Upper lobe of left lung (tissue), 6 donors: ENCODE measurements at regions not wholly inside any gene's neighbourhood (a gene's known extent, or its start where the extent isn't known, plus 50 kb on each side); places are given as distances from the start of the nearest gene placed in this dataset.

Experiments
- ATAC-seq, 2 donors: fragments of 200-7000 bp; cut with Tn5 transposase; one replicate each; pipeline ENCODE4 v1.9.1; 2022; ENCODE audit warnings: mild to moderate bottlenecking in 2 of 2, moderate library complexity in 2 of 2; ENCODE audit not compliant: low FRiP score in 2 of 2
- DNase-seq, 2 donors: peaks; one replicate each; pipeline ENCODE4 v3.0.0-alpha.2; 2019 to 2020
- H3K27ac ChIP-seq, 4 donors: fragments of 200-600 bp; sonication (generic); one replicate each; pipeline ENCODE4 v1.5.1; 2016 to 2019
- H3K27me3 ChIP-seq, 4 donors: fragments of 200-600 bp; sonication (generic); one replicate each; pipeline ENCODE4 v1.5.1; 2017 to 2019
- H3K36me3 ChIP-seq, 4 donors: fragments of 200-600 bp; sonication (generic); one replicate each; pipeline ENCODE4 v1.5.1; 2016 to 2019
- H3K4me1 ChIP-seq, 4 donors: fragments of 200-600 bp; sonication (generic); one replicate each; pipeline ENCODE4 v1.5.1; 2018 to 2019
- H3K4me3 ChIP-seq, 4 donors: fragments of 200-600 bp; sonication (generic); one replicate each; pipeline ENCODE4 v1.5.1; 2017 to 2019; ENCODE audit warnings: mild to moderate bottlenecking in 2 of 4, moderate library complexity in 1 of 4
- H3K9me3 ChIP-seq, 4 donors: fragments of 200-600 bp; sonication (generic); one replicate each; pipeline ENCODE4 v1.5.1; 2018 to 2019
- EP300 ChIP-seq, 4 donors: sonication (generic); formaldehyde crosslinking; IDR thresholded peaks; one replicate each; pipeline ENCODE4 v1.5.1; 2017; ENCODE audit warnings: antibody characterized with exemption in 4 of 4, control low read depth in 2 of 4
- POLR2A ChIP-seq, 4 donors: fragments of 450-650 bp; IDR thresholded peaks; one replicate each; pipeline ENCODE4 v1.5.1; 2016 to 2017; ENCODE audit warnings: antibody characterized with exemption in 4 of 4, mild to moderate bottlenecking in 2 of 4
- POLR2AphosphoS5 ChIP-seq, 2 donors: sonication (generic); formaldehyde crosslinking; IDR thresholded peaks; one replicate each; pipeline ENCODE4 v1.5.1; 2017; ENCODE audit warnings: antibody characterized with exemption in 2 of 2
- WGBS, 2 donors: methylation state at CpG; one replicate each; pipeline ENCODE4 v1.1.5; 2017 to 2018; 5-methylcytosine and 5-hydroxymethylcytosine counted together
- TF ChIP-seq, protein P1 (sequence below), 6 experiments: fragments of 450-650 bp in 4 of 6; fragments of 200-600 bp in 2 of 6; sonication (generic) in 2 of 6; IDR thresholded peaks; one replicate each; pipeline ENCODE4 v1.5.1; 2016 to 2019; ENCODE audit warnings: antibody characterized with exemption in 6 of 6
- donor health status: DM: no; HTN: no; CAD: no; lungs with moderate emphysema.
- donor health status: DM: no; HTN: yes; CAD: no; lungs with severe emphysema.

- Histone ChIP-seq H3K36me3 (no peaks in the 10 kb centered on the region), H3K4me1 (peaks cover 0 to 13% (median 7%) of the 10 kb centered on the region in 4 donors), H3K27me3 (no peaks in the 10 kb centered on the region), H3K4me3 (no peak overlapping the region), H3K9me3 (no peaks in the 10 kb centered on the region), H3K27ac (no peak overlapping the region)
- DNase-seq = no peak
- no peak for ATAC-seq
- TF ChIP-seq POLR2A (IDR thresholded peaks at IDR 0.05) = no peak
- TF ChIP-seq EP300 (IDR thresholded peaks at IDR 0.05) = no peak
- TF ChIP-seq, protein P1, sequence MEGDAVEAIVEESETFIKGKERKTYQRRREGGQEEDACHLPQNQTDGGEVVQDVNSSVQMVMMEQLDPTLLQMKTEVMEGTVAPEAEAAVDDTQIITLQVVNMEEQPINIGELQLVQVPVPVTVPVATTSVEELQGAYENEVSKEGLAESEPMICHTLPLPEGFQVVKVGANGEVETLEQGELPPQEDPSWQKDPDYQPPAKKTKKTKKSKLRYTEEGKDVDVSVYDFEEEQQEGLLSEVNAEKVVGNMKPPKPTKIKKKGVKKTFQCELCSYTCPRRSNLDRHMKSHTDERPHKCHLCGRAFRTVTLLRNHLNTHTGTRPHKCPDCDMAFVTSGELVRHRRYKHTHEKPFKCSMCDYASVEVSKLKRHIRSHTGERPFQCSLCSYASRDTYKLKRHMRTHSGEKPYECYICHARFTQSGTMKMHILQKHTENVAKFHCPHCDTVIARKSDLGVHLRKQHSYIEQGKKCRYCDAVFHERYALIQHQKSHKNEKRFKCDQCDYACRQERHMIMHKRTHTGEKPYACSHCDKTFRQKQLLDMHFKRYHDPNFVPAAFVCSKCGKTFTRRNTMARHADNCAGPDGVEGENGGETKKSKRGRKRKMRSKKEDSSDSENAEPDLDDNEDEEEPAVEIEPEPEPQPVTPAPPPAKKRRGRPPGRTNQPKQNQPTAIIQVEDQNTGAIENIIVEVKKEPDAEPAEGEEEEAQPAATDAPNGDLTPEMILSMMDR (IDR thresholded peaks at IDR 0.05) = no peak
- TF ChIP-seq POLR2AphosphoS5 (IDR thresholded peaks at IDR 0.05) = no peak
- 77 to 81% methylated on average over 5 of the region's 5 CpGs for WGBS, 2 donors
These were observed 75.8 kb upstream of the BACH2 start for GRCh38 chr6:90372450-90372849.

DNA sequence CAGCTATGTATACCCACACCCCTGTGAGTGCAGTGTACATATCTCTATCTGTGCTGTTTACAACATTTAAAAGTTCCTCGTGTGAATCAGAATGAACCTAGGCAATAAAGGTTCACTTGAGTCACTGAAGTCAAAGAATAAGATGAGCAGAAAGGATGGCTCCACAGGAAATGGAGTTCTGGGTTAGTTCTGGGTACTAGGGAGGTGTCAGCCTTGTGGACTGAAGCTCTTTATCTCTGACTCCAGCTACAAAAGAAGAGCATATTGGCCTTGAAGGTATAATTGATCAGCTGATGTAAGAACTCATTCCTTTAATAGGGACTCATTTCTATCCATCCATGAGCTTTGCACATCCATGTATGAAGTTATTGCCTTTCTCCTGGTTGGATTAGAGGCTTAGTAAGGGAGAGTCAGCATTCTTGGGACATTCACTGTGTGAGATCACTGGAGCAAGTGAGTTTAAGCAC, 73.9 kb upstream of the BACH2 start:
- Histone ChIP-seq H3K27me3 (no peaks in the 10 kb centered on the region), H3K27ac (no peak overlapping the region), H3K4me1 (peaks cover 0 to 13% (median 7%) of the 10 kb centered on the region in 4 donors), H3K9me3 (no peaks in the 10 kb centered on the region), H3K36me3 (no peaks in the 10 kb centered on the region), H3K4me3 (no peak overlapping the region)
- 57 to 59% methylated on average over 1 of the region's 1 CpG for WGBS, 2 donors
- TF ChIP-seq POLR2AphosphoS5 (IDR thresholded peaks at IDR 0.05) (no peak), POLR2A (IDR thresholded peaks at IDR 0.05) (no peak), EP300 (IDR thresholded peaks at IDR 0.05) (no peak)
- TF ChIP-seq, protein P1 (IDR thresholded peaks at IDR 0.05) = no peak
- DNase-seq = no peak
- ATAC-seq = no peak

- 87 to 92% methylated on average over 6 of the region's 6 CpGs for WGBS, 2 donors
- Histone ChIP-seq H3K27me3 (no peaks in the 10 kb centered on the region), H3K9me3 (no peaks in the 10 kb centered on the region), H3K4me1 (peaks cover 0 to 13% (median 7%) of the 10 kb centered on the region in 4 donors), H3K4me3 (no peak overlapping the region), H3K27ac (peak overlapping the region in 3 of 4 donors; percentile 38 to 63 (median 61)), H3K36me3 (no peaks in the 10 kb centered on the region)
- DNase-seq (no peak), ATAC-seq (peak in 1 of 2 donors; percentile 4)
- TF ChIP-seq POLR2AphosphoS5 (IDR thresholded peaks at IDR 0.05) (no peak), EP300 (IDR thresholded peaks at IDR 0.05) (no peak), POLR2A (IDR thresholded peaks at IDR 0.05) (no peak)
- TF ChIP-seq, protein P1 (IDR thresholded peaks at IDR 0.05) = no peak
These were observed 73.0 kb upstream of the BACH2 start for GRCh38 chr6:90369651-90370050.

DNA sequence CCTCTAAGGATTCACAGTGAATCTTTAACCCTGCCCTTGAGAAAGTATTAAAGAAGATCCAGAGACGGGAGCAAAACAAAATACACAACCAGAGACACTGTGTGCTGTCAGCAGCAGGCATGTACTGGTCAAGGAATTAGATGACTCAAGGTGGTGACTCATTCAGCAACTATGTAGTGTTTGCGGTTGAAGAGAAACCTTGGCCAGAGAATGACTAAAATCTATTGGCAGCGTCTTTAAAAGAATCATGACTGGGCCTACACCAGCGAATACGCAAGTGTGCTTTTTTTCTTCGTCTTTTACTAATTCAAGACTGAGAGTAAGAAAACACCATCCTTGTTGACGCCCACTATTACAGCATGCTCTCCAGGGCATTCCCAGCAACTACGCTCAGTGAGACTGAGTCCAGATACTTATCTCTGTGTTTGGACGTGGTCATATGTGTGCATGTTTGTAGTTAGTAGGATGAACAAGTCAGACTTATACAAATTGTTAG, 72.4 kb upstream of the BACH2 start:
- H3K4me1 ChIP-seq = peaks cover 0 to 13% (median 7%) of the 10 kb centered on the region in 4 donors
- H3K4me3 ChIP-seq = no peak overlapping the region
- DNase-seq (peak in 1 of 2 donors; percentile 62), ATAC-seq (peak; percentile 95 to 96)
- H3K27me3 ChIP-seq = no peaks in the 10 kb centered on the region
- 23 to 44% methylated on average over 9 of the region's 9 CpGs for WGBS, 2 donors
- peak overlapping the region in 3 of 4 donors; percentile 38 to 63 (median 61) for H3K27ac ChIP-seq
- TF ChIP-seq EP300 (IDR thresholded peaks at IDR 0.05) (peak in 1 of 4 donors; percentile 71), POLR2A (IDR thresholded peaks at IDR 0.05) (no peak), POLR2AphosphoS5 (IDR thresholded peaks at IDR 0.05) (peak; percentile 65 to 69)
- TF ChIP-seq, protein P1 (IDR thresholded peaks at IDR 0.05) = no peak
- H3K9me3 ChIP-seq = no peaks in the 10 kb centered on the region
- no peaks in the 10 kb centered on the region for H3K36me3 ChIP-seq

DNA sequence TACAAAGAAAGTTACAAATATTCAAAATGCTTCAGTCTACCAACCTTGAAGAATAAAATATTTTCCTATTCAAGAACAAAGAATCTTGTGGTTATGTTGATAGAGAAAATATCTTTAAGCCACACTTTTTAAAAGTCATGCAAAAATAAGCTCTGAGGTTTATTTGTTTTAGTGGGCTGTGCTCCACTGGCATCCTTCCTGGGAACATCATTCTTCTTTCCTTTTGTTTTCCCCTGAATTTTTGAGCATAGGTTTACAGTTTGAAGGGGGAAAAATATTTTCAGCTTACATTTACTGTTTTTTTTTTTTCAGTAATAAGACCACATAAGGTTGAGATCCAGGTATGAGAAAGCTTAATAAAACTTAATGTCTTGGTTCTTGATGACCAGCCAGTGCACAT, 72.0 kb upstream of the BACH2 start:
- Histone ChIP-seq H3K36me3 (no peaks in the 10 kb centered on the region), H3K4me1 (peaks cover 0 to 13% (median 7%) of the 10 kb centered on the region in 4 donors), H3K4me3 (no peak overlapping the region), H3K27ac (no peak overlapping the region), H3K9me3 (no peaks in the 10 kb centered on the region), H3K27me3 (no peaks in the 10 kb centered on the region)
- TF ChIP-seq POLR2AphosphoS5 (IDR thresholded peaks at IDR 0.05) (no peak), POLR2A (IDR thresholded peaks at IDR 0.05) (no peak), EP300 (IDR thresholded peaks at IDR 0.05) (no peak)
- TF ChIP-seq, protein P1 (IDR thresholded peaks at IDR 0.05) = no peak
- DNase-seq (no peak), ATAC-seq (no peak)
